CD4-positive, alpha-beta T cell treated with Interleukin-12 subunit alpha and Interleukin-12 subunit beta, for 1 hour (primary cell): ENCODE measurements at regions not wholly inside any gene's neighbourhood (a gene's known extent, or its start where the extent isn't known, plus 50 kb on each side); places are given as distances from the start of the nearest gene placed in this dataset.

ENCODE experiments used
- DNase-seq: peaks from one replicate; pipeline ENCODE4 v3.0.0-alpha.2; 2020

GRCh38 chr3:29203851-29204250 is 77.0 kb upstream of the RBMS3 start:
- DNase-seq = no peak

GRCh38 chr3:29207427-29207826 is 73.4 kb upstream of the RBMS3 start:
- no peak for DNase-seq

GRCh38 chr3:29212789-29213433 is 68.0 kb upstream of the RBMS3 start:
- no peak for DNase-seq

GRCh38 chr3:29214009-29214658 is 66.7 kb upstream of the RBMS3 start:
- DNase-seq = no peak

GRCh38 chr3:29215948-29216347 is 64.9 kb upstream of the RBMS3 start:
- DNase-seq = no peak

- no peak for DNase-seq
Observed at GRCh38 chr3:29226706-29227105, 54.2 kb upstream of the RBMS3 start.

GRCh38 chr3:29227307-29227706 is 53.6 kb upstream of the RBMS3 start:
- DNase-seq = no peak
